Hypothalamus (tissue), 51 donors: ENCODE measurements at regions not wholly inside any gene's neighbourhood (a gene's known extent, or its start where the extent isn't known, plus 50 kb on each side); places are given as distances from the start of the nearest gene placed in this dataset.

Source experiments
- DNase-seq, 51 donors: peaks; one replicate each; lab custom pipeline; 2025; lab: John Stamatoyannopoulos, UW

GRCh38 chr7:1340031-1340430 lies 107.4 kb downstream of the UNCX start:
- DNase-seq, result no peak

GRCh38 chr7:1340461-1341360 lies 108.0 kb downstream of the UNCX start:
- no peak for DNase-seq

- no peak for DNase-seq
Measured at GRCh38 chr7:1341361-1342089, 108.9 kb downstream of the UNCX start.

- DNase-seq, result no peak
Measured at GRCh38 chr7:1342090-1342640, 109.5 kb downstream of the UNCX start.

GRCh38 chr7:1343551-1343950 lies 110.9 kb downstream of the UNCX start:
- DNase-seq, result no peak

GRCh38 chr7:1344421-1344820 lies 111.7 kb downstream of the UNCX start:
- no peak for DNase-seq

GRCh38 chr7:1344981-1345701 lies 112.5 kb downstream of the UNCX start:
- DNase-seq, result no peak

- DNase-seq, result no peak
Measured at GRCh38 chr7:1345796-1346755, 113.2 kb downstream of the MICALL2 start.

GRCh38 chr7:1346851-1347250 lies 112.4 kb downstream of the MICALL2 start:
- DNase-seq, result no peak

- no peak for DNase-seq
Measured at GRCh38 chr7:1348096-1348822, 111.0 kb downstream of the MICALL2 start.

- no peak for DNase-seq
Measured at GRCh38 chr7:1348823-1349335, 110.4 kb downstream of the MICALL2 start.

- no peak for DNase-seq
Measured at GRCh38 chr7:1349351-1349761, 109.9 kb downstream of the MICALL2 start.

GRCh38 chr7:1351881-1352625 lies 107.2 kb downstream of the MICALL2 start:
- DNase-seq, result no peak

GRCh38 chr7:1352656-1353271 lies 106.5 kb downstream of the MICALL2 start:
- DNase-seq, result no peak

GRCh38 chr7:1354661-1355567 lies 104.4 kb downstream of the MICALL2 start:
- DNase-seq, result no peak

- no peak for DNase-seq
Measured at GRCh38 chr7:1355568-1356340, 103.5 kb downstream of the MICALL2 start.
